K562 (cell line): ENCODE measurements at regions not wholly inside any gene's neighbourhood (a gene's known extent, or its start where the extent isn't known, plus 50 kb on each side); places are given as distances from the start of the nearest gene placed in this dataset.

Experiments
- ATAC-seq: fragments of 200-7000 bp; cut with Tn5 transposase; 3 replicates; pipeline ENCODE4 v1.9.1; 2020; ENCODE audit warnings: moderate library complexity
- BruUV-seq: library from RNA; stranded (reverse); fragments of 400-500 nt; replicated peaks from 2 replicates; lab custom pipeline; 2021; lab: Mats Ljungman, UMichigan
- CTCF ChIA-PET: fragments of 300-600 bp; formaldehyde crosslinking; extraction: SDS; loops from one replicate; lab custom pipeline; 2021; ENCODE audit warnings: low intra/inter-chr PET ratio; lab: Yijun Ruan, JAX
- POLR2A ChIA-PET: fragments of 300-600, 350-650 bp; sonication (Branson Sonifier 250); formaldehyde crosslinking; extraction: SDS; loops from one replicate; lab custom pipeline; 2021; ENCODE audit warnings: antibody characterized with exemption, inconsistent platforms; lab: Yijun Ruan, JAX
- DNase-seq, 4 experiments: peaks; one replicate each; pipeline versions ENCODE4 v3.0.0 to v3.0.0-alpha.2; 2011 to 2018; ENCODE audit warnings: low spot score in 3 of 4, mixed read lengths in 3 of 4; ENCODE audit errors: extremely low read depth in 1 of 4
- FAIRE-seq: peaks from 2 replicates; lab custom pipeline; 2011; peaks lifted over from hg19 to GRCh38; lab: Jason Lieb, UNC
- H2AFZ ChIP-seq: 2 replicates; pipeline ENCODE4 v1.6.0; 2011; ENCODE audit warnings: low read depth, low read length, control low read depth, inconsistent platforms
- H3K27ac ChIP-seq: fragments of 200-600 bp; 3 replicates; pipeline ENCODE4 v1.8.0; 2011; ENCODE audit warnings: low read depth, mild to moderate bottlenecking, control low read depth, inconsistent platforms, low read length, moderate library complexity, mixed read lengths; ENCODE audit errors: extremely low read depth
- H3K27me3 ChIP-seq, 2 experiments: fragments of 300-600 bp in 1 of 2; 2 replicates in 1 of 2; 3 replicates in 1 of 2; pipeline versions ENCODE4 v1.6.0 to v1.8.0; 2011; ENCODE audit warnings: inconsistent platforms in 2 of 2, low read length in 2 of 2, mild to moderate bottlenecking in 1 of 2, mixed read lengths in 1 of 2, moderate library complexity in 1 of 2; ENCODE audit not compliant: control insufficient read depth in 2 of 2, insufficient read depth in 2 of 2
- H3K36me3 ChIP-seq: fragments of 300-600 bp; 3 replicates; pipeline ENCODE4 v1.8.0; 2011; ENCODE audit warnings: mild to moderate bottlenecking, low read length, inconsistent platforms; ENCODE audit not compliant: control insufficient read depth, insufficient read depth
- H3K4me1 ChIP-seq, 2 experiments: fragments of 200-600 bp in 1 of 2; replicated peaks in 1 of 2; 2 replicates in 1 of 2; 3 replicates in 1 of 2; pipeline versions ENCODE4 v1.5.1 to v1.8.0; 2011; ENCODE audit warnings: inconsistent platforms in 2 of 2, low read length in 2 of 2, mild to moderate bottlenecking in 1 of 2, mixed read lengths in 1 of 2, moderate library complexity in 1 of 2; ENCODE audit not compliant: control insufficient read depth in 2 of 2, insufficient read depth in 2 of 2
- H3K4me2 ChIP-seq: 2 replicates; pipeline ENCODE4 v1.6.1; 2011; ENCODE audit warnings: low read length, control low read depth, inconsistent platforms, mixed read lengths; ENCODE audit not compliant: insufficient read depth
- H3K4me3 ChIP-seq: fragments of 200-600 bp; sonication (generic), shearing (Covaris generic); 2 replicates; pipeline ENCODE4 v1.5.1; 2016; ENCODE audit warnings: control low read depth, inconsistent platforms
- H3K79me2 ChIP-seq: fragments of 200-600 bp; 3 replicates; pipeline ENCODE4 v1.8.0; 2011; ENCODE audit warnings: low read length, inconsistent platforms; ENCODE audit not compliant: control insufficient read depth, insufficient read depth
- H3K9ac ChIP-seq, 2 experiments: 2 replicates each; pipeline versions ENCODE4 v1.6.0 to v1.6.1; 2011; ENCODE audit warnings: low read depth in 2 of 2, low read length in 2 of 2, control low read depth in 1 of 2, inconsistent platforms in 1 of 2, mild to moderate bottlenecking in 1 of 2, mixed read lengths in 1 of 2; ENCODE audit not compliant: insufficient read depth in 1 of 2
- H3K9me1 ChIP-seq: one replicate; pipeline ENCODE4 v1.6.0; 2011; ENCODE audit warnings: inconsistent platforms, mild to moderate bottlenecking, low read length, moderate library complexity; ENCODE audit not compliant: control insufficient read depth, insufficient read depth
- H3K9me3 ChIP-seq: replicated peaks from 2 replicates; pipeline ENCODE4 v1.5.1; 2011; ENCODE audit warnings: low read depth, low read length, inconsistent platforms; ENCODE audit not compliant: control insufficient read depth, insufficient read depth
- H4K20me1 ChIP-seq: replicated peaks from 2 replicates; pipeline ENCODE4 v1.6.1; 2011; ENCODE audit warnings: low read length, inconsistent platforms, mixed read lengths; ENCODE audit not compliant: control insufficient read depth, insufficient read depth
- C11orf30 ChIP-seq: fragments of 450-650 bp; IDR thresholded peaks from 2 replicates; pipeline ENCODE4 v1.6.1; 2016; ENCODE audit warnings: low read depth, mild to moderate bottlenecking
- COPS2 ChIP-seq: fragments of 450-650 bp; conservative IDR thresholded peaks from 2 replicates; pipeline ENCODE4 v1.6.1; 2016; ENCODE audit warnings: mild to moderate bottlenecking, moderate library complexity
- MAFF ChIP-seq: IDR thresholded peaks from 2 replicates; pipeline ENCODE4 v1.6.1; 2012; ENCODE audit warnings: low read length, improper control_type of control experiment
- PRDM10 ChIP-seq: fragments of 450-650 bp; IDR thresholded peaks from 2 replicates; pipeline ENCODE4 v1.6.1; 2018; ENCODE audit not compliant: partially characterized antibody
- TARDBP ChIP-seq: fragments of 450-650 bp; IDR thresholded peaks from 2 replicates; pipeline ENCODE4 v1.6.1; 2016
- TFE3 ChIP-seq: fragments of 450-650 bp; formaldehyde crosslinking; IDR thresholded peaks from 2 replicates; pipeline ENCODE4 v1.4.0; 2020; ENCODE audit warnings: mild to moderate bottlenecking, mixed read lengths
- ZNF253 ChIP-seq: fragments of 250-450 bp; sonication (Bioruptor Pico); conservative IDR thresholded peaks from 2 replicates; pipeline ENCODE4 v1.6.1; 2021; ENCODE audit warnings: mild to moderate bottlenecking
- ZNF316 ChIP-seq: fragments of 450-650 bp; IDR thresholded peaks from 2 replicates; pipeline ENCODE4 v1.6.1; 2016
- WGBS: fragments of 100-300 bp; shearing (Covaris generic); methylation state at CpG from one replicate; pipeline ENCODE4 v1.1.6; 2016; ENCODE audit warnings: low coverage, mixed read lengths; ENCODE audit not compliant: insufficient coverage; ENCODE audit errors: missing lambda C conversion rate; 5-methylcytosine and 5-hydroxymethylcytosine counted together
- in situ Hi-C: fragments of 300-500 bp; cut with MboI; formaldehyde crosslinking; loops from 4 replicates; pipeline ENCODE4 v1.15.0; 2018; ENCODE audit warnings: inconsistent platforms, mixed read lengths
- intact Hi-C: fragments of 100-400 bp; cut with micrococcal nuclease; formaldehyde crosslinking; loops from 2 replicates; pipeline ENCODE4 v1.14.2; 2022
- TF ChIP-seq, protein P1 (sequence below): sonication (generic); formaldehyde crosslinking; IDR thresholded peaks from 2 replicates; pipeline ENCODE4 v1.8.0; 2022; ENCODE audit warnings: missing genetic modification reagents, mild to moderate bottlenecking, moderate library complexity, borderline replicate concordance
- TF ChIP-seq, protein P2 (sequence below): fragments of 250-450 bp; sonication (Bioruptor Pico); IDR thresholded peaks from 2 replicates; pipeline ENCODE4 v1.5.0; 2021

DNA sequence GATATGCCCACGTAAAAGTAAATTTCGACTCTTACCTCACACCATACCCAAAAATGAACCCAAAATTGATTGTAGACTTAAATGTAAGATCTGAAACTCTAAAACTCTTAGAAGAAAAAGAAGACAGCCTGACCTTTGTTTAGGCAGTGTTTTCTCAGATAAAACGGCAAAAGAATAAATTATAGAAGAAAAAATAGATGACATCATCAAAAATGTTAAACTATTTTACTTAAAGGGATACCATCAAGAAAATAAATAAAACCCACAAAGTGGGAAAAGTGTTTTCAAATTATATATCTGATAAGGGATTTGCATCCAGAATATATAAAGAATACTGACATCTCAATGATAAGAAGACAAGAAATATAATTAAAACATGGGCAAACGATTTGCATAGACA, 862.7 kb downstream of the DTWD2 start:
- Histone ChIP-seq H3K9me1 (no peaks in the 10 kb centered on the region), H2AFZ (no peak overlapping the region), H3K27me3 (no peaks in the 10 kb centered on the region), H3K4me1 (no peaks in the 10 kb centered on the region), H3K27ac (no peak overlapping the region), H4K20me1 (no peaks in the 10 kb centered on the region), H3K4me2 (no peak overlapping the region), H3K4me3 (no peak overlapping the region), H3K9ac (no peak overlapping the region), H3K9me3 (no peaks in the 10 kb centered on the region), H3K79me2 (no peaks in the 10 kb centered on the region), H3K36me3 (no peaks in the 10 kb centered on the region)
- POLR2A ChIA-PET: no interaction called here
- ATAC-seq (no peak), DNase-seq (no peak), FAIRE-seq (no peak)
- BruUV-seq: no TSS peak
- in situ Hi-C loops: no loop called here
- no peak for TF ChIP-seq TARDBP
- peak; percentile 22; the same call in 1 of the 2 replicates for TF ChIP-seq C11orf30
- peak; percentile 56; the same call in 1 of the 2 replicates for TF ChIP-seq ZNF316
- TF ChIP-seq MAFF: peak; percentile 17; the same call in 1 of the 2 replicates
- TF ChIP-seq COPS2: no peak
- intact Hi-C loops: no loop called here
- CTCF ChIA-PET: no interaction called here
- WGBS: 1% methylated on average over 4 of the region's 4 CpGs

DNA sequence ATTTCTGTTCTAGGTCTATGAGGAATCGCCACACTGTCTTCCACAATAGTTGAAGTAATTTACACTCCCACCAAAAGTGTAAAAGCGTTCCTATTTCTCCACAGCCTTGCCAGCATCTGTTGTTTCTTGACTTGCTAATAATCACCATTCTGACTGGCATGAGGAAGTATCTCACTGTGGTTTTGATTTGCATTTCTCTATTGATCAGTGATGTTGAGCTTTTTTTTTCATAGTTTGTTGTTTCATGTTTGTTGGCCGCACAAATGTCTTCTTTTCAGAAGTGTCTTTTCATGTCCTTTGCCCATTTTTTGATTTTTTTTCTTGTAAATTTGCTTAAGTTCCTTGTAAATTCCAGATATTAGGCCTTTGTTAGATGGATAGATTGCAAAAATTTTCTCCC, 867.1 kb downstream of the DTWD2 start:
- Histone ChIP-seq H3K4me3 (no peak overlapping the region), H3K27ac (no peak overlapping the region), H4K20me1 (no peaks in the 10 kb centered on the region), H2AFZ (no peak overlapping the region), H3K36me3 (no peaks in the 10 kb centered on the region), H3K9me3 (no peaks in the 10 kb centered on the region), H3K9ac (no peak overlapping the region), H3K4me2 (no peak overlapping the region), H3K27me3 (no peaks in the 10 kb centered on the region), H3K4me1 (no peaks in the 10 kb centered on the region), H3K79me2 (no peaks in the 10 kb centered on the region), H3K9me1 (no peaks in the 10 kb centered on the region)
- no TSS peak for BruUV-seq
- POLR2A ChIA-PET: no interaction called here
- DNase-seq (no peak), ATAC-seq (no peak), FAIRE-seq (no peak)
- in situ Hi-C loops (no loop called here), intact Hi-C loops (no loop called here)
- 0% methylated on average over 3 of the region's 3 CpGs for WGBS
- no peak for TF ChIP-seq TFE3 (CRISPR knock-in tag)
- no peak for TF ChIP-seq PRDM10
- TF ChIP-seq, protein P1, sequence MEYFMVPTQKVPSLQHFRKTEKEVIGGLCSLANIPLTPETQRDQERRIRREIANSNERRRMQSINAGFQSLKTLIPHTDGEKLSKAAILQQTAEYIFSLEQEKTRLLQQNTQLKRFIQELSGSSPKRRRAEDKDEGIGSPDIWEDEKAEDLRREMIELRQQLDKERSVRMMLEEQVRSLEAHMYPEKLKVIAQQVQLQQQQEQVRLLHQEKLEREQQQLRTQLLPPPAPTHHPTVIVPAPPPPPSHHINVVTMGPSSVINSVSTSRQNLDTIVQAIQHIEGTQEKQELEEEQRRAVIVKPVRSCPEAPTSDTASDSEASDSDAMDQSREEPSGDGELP (CRISPR knock-in tag): no peak
- TF ChIP-seq ZNF253 (CRISPR knock-in tag): no peak
- TF ChIP-seq, protein P2, sequence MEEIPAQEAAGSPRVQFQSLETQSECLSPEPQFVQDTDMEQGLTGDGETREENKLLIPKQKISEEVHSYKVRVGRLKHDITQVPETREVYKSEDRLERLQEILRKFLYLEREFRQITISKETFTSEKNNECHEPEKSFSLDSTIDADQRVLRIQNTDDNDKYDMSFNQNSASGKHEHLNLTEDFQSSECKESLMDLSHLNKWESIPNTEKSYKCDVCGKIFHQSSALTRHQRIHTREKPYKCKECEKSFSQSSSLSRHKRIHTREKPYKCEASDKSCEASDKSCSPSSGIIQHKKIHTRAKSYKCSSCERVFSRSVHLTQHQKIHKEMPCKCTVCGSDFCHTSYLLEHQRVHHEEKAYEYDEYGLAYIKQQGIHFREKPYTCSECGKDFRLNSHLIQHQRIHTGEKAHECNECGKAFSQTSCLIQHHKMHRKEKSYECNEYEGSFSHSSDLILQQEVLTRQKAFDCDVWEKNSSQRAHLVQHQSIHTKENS (CRISPR knock-in tag): no peak
- CTCF ChIA-PET: no interaction called here
